IPS DF 4.7 (cell line): ENCODE measurements at regions not wholly inside any gene's neighbourhood (a gene's known extent, or its start where the extent isn't known, plus 50 kb on each side); places are given as distances from the start of the nearest gene placed in this dataset.

Experiments
- DNase-seq: peaks from one replicate; pipeline ENCODE4 v3.0.0-alpha.2; 2013; ENCODE audit warnings: low spot score; ENCODE audit errors: extremely low read depth

DNA sequence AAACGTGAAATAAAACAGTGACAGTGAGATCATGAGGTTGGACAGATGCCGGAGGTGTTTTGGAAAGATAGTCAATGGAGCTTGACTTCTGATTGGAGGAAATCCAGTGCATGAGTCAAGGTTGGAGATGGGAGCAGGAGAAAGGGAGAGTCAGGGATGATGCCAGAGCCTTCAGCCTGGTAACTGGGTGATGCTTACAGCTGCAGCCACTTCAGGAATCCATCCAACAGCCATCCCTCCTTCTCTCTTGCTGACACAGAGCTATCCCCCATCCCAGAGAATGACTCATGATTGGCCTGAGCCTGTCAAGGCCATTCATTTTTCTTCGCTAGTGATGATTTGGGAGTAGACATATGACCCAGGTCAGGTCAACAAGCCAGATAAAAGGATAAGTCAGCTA lies 112.8 kb downstream of the SAMD5 start:
- DNase-seq = no peak

DNA sequence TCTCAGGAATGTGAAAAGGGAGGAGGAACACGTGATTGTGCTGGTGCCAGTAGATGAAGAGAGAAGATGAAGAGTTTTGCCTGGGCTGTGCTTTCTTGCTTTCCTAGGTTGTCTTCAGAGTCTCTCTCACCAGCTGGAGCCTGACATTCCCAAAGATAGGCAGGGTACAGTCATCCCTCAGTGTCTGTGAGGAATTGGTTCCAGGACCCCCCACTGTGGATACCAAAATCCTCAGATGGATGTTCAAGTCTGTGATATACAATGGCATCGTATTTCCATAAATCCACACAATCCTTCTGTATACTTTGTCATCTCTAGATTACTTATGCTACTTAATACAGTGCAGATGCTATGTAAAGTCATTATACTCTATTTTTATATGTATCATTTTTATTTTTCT lies 113.5 kb downstream of the SAMD5 start:
- no peak for DNase-seq

DNA sequence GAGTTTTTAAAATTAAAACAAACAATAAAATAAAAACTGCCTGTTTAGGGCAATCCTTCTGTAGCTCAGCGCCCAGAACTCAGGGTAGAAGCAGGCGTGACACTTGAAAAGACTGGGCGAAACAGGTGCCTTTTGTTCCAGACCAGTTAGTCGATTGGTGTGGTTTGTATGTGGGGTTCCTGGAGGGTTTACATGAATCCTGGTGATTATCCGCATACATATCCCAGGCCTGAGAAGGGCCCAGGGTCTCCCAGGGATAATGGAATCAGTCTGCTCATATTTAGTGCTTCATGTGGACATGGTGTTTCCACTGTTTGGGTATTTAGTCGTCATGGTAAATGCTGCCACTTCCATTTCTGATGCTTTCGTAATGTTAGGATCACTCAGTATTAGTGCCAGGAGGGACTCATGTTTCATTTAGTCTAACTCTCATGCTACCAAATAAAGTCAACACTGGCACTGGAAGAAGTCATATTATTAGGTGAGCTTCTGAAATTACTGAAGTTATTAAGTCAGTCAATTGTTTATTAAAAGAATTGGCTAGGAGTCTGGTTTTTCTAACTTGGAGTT lies 116.5 kb downstream of the SAMD5 start:
- no peak for DNase-seq

DNA sequence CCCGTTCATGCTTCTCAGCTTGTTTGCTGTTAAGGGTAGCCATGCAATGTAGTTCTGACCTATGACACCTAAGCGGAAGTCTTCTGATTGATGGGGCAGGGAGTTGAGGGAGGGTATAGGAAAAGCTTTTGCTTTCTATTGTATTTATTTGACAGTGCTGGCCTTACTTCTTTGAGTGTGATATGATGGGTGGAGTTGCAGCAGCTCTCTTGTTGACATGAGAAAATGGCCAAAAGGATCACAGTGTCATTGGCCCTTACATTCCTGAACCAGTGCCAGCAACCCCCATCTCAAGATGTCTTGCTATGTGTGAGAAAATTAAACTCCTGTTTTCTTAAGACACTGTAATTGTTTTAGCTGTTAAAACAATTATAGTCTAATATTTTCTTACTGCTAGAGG lies 117.5 kb downstream of the SAMD5 start:
- DNase-seq = no peak

DNA sequence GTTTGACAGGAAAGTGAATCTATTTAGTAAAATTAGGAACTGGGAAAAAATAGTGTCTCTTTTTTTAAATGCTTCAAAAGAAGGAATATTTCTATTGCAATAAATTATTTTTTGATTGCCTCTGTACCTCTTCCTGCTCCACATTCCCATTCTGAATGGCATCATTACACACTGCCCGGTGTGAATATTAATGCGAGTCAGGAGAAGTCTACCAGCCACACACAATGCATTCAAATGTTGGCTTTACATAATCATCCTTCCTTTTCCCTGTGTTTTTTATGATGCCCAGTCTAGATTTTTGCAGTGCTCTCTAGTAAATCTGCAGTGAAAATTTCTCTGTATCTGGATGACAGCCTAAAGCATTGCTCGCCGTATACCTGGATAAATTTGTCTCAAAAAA lies 118.9 kb downstream of the SAMD5 start:
- no peak for DNase-seq

DNA sequence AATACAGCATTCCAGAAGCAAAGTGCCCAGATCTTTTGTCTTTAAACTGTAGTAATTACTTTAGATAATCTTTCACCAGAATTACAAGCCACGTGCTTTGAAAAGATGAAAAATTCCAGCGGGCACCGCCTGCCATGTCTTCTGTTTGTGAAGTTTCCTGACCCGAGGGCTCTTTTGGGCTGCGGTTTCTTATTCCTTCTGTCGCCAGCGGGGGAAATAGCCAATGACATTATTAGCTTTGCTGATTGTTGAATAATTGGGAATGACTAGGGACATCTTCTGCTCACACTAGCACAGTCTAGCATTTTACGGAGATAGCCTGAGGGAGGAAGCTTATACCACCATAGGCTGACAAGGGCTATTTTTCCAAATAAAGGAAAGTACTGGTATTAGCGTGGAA lies 124.7 kb downstream of the SAMD5 start:
- DNase-seq = no peak

DNA sequence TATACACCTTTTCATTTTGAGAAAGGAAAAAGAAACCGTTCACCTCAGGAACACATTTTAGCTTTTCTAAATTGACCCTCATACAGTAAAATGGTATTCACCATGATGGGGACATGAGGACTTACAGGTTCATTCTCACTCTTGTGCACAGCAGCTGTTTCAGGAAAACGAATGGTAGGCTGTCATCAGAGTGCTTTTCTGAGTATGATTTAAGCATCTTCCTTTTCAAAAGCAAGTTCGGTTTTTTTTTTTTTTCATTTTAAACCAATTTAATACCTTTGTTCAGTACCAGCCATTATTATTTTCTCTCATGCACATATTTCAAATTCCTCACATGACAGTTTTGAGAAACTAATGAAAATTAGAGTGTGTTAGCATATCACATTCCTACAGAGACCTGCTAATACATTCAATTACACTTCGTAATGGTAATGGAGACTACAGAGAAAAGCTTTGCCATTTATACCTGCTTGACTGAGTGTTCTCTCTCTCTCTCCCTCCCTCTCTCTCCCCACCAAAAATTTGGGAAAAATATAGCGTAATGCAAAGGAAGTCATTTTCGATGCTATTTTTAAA lies 129.2 kb downstream of the SAMD5 start:
- DNase-seq = no peak

DNA sequence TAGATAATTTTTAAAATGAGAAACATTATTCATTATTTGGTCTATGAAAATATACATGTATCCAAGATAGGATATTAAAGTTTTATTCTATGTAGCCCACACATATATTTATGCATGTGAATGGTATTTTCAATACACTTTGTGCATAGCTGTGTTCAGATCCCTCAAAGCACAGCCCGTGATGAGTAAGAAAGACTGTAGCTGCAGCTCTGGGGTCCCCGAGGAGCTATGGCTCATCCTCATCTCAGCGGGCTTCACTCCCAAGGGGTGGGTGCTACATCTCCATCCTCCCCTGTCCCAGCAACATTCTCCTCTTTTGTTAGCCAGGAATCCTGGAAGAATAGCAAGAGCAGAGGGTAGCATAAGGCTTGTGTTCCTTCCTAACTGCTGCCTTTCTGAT lies 130.8 kb downstream of the SAMD5 start:
- DNase-seq = no peak

DNA sequence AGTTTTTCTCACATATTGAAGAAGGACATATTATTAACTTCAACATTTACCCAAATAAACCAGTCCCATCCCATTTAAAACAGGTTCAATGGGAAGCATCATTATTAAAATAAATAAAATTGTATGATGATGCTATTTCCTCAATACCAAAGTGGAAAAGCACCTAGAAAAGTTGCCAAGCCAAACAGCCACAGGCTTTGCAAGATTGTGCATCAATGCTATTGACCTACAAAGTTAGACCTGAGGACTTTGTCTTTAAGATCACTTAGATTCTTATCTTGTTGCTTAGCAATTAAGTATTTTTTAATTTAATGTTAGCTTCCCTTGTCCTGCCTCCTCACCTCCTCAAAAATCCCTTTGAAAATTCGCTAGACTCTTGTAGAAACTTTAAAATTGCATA lies 132.1 kb downstream of the SAMD5 start:
- DNase-seq = no peak

DNA sequence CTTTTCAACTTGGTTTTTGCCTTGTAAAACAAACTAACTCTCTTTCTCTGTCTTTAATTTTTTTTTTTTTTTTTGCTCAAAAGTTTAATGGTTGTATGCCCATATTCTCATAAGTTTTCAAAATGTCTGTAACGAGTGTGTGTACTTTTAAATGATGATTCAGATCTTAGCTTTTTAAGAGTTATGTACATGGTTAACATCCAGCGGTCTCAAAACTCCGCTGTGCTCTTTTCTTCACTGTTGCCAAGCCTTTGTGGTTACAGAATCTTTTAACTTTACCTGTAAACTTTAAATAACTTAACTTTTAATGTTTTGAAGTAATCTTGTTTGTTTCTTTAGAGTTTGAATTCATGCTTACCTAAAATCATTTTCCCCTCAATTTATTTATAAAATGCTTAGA lies 133.0 kb downstream of the SAMD5 start:
- no peak for DNase-seq

DNA sequence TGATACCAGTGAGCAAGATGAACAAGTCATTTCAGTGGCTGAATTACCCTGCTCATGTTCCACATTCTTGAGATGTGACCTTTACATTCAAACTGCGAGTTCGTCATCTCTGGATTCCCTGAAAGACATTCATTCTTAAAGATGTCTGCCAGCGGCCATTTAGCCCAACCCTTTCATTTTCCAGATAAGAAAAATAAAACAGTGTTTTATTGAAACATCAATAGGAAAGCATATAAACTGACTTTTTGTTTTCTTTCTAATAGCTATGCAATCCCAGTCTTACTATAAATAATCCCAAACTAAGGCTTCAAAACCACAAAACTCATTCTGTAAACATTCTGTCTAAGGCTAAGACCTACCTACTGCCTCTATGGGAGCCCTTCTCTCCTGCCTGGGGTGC lies 134.0 kb downstream of the SAMD5 start:
- no peak for DNase-seq

DNA sequence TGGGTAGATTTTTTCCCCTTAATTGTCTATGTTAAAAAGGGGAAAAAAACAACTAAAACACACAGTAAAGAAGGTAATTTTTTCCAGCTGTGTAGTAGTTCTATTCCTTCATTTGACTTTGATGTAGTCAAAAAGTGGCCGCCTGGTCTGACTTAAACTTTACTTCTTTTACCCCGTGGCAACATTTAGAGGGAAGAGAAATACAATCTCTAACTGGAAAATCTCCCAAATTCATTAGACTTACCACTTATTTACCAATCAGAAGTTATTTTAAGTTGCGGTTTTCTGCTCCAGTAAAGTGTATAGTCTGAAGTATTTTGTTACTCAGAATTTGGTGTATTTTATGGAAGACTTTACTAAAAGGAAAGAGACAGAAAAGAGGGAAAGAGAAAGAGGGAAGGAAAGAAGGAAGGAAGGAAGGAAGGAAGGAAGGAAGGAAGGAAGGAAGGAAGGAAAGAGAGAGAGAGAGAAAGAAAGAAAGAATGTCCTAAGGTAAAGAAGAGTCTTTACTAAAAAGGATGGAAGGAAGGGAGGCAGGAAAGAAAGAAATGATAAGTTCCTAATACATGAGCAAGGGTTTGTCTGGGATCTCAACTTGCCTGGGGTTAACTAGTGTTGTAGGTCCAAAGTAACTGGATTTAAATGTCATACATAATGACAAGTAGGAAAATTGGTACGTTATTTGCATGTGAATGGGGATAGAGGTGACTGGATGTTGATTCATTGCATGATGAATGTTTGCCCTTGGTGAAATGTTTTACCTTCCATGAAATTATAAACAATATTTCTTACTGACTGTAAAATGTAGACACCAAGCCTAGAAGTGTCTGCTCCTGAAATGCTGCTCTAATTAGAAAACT lies 135.1 kb downstream of the SAMD5 start:
- DNase-seq = no peak

DNA sequence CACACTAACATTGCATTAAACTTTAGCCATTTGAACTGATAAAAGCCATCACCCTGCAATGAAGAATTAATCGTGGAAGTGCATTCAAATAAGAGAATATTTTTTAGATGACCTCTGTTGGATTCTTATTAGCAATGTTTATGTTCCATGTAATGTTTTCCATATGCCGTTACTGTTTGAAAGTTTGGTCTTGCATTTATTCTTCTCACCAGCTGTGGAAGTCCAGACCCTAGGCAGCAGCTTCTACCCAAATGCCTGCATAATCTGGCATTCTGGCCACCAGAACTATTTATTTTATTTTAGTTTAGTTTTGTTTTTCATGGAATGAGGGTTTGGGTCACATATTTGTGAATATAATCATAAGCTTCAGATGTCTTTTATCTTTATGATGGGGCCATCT lies 140.4 kb downstream of the SAMD5 start:
- DNase-seq = no peak

DNA sequence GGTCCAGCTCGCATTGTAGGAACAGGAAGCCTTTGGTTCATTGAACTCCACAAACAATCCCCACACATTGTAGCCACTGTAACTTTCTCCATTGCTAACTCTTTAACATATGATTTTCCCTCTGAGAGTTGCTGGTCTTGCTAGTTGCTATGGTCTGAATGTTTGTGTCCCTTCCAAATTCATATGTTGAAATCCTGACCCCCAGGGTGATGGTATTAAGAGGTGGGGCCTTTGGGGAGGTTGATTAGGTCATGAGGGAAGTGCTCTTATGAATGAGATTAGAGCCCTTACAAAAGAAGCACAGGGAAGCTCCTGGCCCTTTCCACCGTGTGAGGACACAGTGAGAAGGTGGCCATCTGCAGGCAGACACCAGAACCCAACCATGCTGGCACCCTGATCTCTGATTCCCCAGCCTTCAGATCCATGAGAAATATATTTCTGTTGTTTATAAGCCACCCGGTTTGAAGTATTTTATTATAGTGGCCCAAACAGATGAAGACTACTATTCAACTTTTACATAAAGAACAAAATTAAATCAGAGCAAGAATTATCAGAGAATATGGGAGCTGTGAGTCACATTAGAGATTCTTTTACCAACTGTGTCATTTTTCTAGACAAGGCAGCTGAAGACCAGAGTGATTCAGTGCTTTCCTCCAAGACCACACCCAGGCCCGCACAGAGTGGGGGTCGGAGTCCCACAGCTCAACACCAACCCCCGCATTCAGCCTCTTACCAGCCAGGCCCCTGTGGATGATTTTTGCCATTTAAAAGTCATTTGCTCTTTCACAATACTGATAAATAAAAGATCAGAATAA lies 143.0 kb downstream of the SAMD5 start:
- DNase-seq = no peak

DNA sequence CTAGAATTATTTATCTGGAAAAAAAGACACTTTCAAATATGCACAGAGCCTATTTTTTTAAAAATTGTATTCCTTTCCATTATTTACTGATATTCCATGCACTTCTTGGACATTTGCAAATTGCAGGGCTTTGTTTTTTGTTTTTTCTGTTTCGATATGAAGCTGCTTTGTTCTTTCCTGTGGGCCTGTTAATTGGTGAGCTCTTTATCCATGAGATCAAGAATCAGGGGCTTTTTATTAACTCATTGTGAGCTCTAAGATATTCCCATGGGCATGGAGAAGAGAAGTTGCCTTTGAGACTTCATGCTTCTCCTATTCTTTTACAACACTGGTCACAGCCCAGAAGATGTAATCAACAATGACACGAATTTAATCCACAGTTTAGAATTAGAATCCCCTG lies 145.1 kb downstream of the SAMD5 start:
- DNase-seq = no peak

DNA sequence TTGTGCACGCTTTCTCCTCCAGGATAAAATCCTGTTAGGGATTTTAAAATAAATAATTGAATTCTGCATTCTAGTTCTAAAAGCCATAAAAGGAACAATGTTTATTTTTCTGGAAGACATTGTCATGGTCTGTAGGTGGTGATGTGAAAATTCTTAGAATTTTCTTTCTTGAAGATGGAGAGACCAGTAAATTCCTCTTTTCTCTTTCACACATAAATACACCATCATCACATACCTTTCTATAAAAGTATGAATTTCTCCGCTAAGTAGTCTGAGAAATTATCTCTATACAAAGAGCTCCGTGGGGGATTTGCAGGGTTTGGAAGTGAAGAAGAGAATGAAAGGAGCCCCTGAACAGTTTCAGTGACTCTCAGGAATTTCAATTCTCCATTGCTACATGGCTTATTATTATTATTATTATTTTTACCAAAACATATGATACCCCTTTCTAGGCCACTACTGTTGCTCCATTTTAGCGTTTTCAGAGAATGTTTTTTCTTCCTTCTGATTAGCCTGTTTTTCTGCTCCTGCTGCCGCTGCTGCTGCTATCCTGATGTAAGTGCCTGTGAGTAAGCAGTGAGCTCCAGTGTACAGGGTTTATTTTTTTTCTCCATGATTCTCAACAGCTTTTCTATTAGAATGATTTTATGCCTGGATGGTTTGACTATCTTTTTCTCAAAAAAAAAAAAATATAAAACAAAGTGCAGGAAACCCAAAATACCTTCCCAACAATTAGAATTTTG lies 145.8 kb downstream of the SAMD5 start:
- DNase-seq = no peak

DNA sequence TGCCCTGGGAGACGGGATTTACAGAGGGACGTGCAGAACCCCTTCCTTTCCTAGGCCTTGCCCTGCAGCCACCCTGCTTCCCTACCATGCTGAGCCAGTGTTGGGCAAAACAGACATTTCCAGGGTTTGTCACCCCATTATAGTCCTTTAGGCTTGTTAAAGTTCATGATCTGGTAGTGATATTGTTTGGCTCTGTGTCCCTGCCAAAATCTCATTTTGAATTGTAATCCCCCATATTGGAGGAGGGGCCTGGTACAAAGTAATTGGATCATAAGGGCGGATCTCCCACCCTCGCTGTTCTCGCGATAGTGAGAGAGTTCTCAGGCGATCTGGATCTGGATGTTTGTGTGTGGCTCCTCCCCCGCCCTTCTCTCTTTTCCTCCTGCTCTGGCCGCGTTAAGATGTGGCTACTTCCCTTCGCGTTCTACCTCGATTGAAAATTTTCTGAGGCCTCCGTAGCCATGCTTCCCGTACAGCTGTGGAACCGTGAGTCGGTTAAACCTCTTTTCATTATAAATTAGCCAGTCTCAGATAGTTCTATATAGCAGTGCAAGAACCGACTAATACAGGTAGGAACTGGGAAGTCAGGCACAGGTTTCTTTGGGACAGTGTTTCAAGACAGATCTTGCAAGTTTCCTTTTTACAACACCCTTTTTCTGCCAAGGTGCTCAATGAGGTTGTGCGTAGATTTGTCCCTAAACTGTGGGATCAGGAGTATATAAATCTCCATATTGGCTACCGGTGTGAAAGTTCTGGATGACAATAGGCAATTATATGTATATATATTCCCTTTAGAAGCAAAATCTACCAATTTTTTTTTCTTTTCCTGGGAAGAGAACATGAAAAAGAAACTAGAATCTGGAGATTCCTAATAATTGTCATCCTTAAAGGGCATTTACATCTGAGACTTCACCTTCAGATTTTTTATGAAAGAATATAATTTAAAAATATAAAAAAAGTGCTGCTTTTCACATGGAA lies 152.1 kb downstream of the SAMD5 start:
- DNase-seq = no peak

DNA sequence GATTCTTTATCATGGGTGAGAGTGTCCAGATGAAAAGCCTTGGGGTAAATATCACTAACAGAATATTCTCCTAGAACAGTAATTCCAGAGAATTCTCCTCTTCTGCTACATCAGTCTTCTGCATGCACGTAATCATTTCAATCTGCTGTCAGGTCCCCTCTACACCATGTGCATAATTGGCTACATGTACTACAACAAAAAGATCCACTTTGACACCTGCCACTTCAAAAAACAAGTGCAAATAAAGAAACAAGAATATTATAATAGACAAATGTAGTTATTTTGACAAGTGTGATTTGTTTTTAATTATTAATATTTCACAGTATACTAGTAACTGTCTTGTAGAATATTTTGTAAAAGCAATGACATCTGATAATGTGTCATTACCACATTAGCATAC lies 154.2 kb downstream of the SAMD5 start:
- no peak for DNase-seq

DNA sequence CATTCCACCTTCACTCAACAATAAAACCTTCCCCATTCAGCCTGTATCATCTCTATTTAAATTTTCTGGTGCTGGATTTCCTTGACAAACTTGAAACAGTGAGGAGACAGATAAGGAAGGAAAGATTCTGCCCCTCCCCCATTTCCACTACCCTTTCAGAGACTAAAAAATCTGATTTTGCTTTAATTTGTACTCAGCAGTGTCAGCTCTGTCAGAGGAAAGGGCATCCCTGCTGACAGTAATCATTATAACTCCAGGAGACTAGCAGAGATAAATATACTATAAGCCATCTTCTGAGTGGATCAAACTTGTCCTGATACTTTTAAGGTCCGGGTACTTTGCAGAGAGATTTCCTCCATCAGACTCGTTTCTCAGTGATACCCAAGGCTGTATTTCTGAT lies 155.6 kb downstream of the SAMD5 start:
- no peak for DNase-seq

DNA sequence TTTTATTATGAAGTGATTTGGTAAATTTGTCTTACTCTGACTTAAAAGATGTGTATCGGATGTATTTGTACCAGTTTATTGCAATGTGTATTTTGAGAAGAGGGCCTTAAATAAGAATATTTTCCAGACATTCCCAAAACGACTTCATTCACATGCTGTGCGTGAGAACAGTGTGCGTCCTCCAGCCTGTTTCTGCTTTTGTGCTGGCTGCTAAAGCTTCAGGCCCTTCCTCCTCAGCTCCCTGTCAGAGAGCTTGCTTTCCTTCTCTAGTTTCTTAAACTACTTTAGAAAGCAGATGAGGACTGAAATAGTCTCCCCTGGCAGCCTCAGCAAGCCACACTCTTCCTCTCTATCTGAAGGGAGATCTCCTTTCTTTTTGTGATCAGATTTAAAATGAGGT lies 157.8 kb downstream of the SAMD5 start:
- no peak for DNase-seq
